Amniotic epithelial cell (primary cell): ENCODE measurements at regions not wholly inside any gene's neighbourhood (a gene's known extent, or its start where the extent isn't known, plus 50 kb on each side); places are given as distances from the start of the nearest gene placed in this dataset.
"Not testable (repeated sequence)": the region's sequence is repeated elsewhere in the genome, so short reads cannot be mapped to it uniquely, and the experiment has no call there.

Source experiments
- DNase-seq: peaks from one replicate; pipeline ENCODE4 v3.0.0-alpha.2; 2010; ENCODE audit warnings: low read depth

GRCh38 chrX:3435916-3436315 lies 89.5 kb upstream of the MXRA5 start:
- not testable (repeated sequence) for DNase-seq

DNA sequence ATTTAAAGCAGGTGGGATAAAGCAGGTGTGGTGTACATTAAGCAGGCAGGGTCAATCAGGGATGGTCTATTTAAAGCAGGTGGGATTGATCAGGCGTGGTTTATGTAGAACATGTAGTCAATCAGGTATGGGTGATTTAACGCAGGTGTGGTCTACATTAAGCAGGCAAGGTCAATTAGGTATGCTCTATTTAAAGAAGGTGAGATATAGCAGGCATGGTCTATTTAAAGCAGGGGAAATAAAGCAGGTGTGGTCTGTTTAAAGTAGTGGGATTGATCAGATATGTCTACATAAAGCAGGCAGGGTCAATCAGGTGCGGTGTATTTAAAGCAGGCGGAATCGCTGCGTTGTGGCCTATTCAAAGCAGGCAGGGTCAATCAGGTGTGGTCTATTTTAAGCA lies 88.6 kb upstream of the MXRA5 start:
- no peak for DNase-seq

DNA sequence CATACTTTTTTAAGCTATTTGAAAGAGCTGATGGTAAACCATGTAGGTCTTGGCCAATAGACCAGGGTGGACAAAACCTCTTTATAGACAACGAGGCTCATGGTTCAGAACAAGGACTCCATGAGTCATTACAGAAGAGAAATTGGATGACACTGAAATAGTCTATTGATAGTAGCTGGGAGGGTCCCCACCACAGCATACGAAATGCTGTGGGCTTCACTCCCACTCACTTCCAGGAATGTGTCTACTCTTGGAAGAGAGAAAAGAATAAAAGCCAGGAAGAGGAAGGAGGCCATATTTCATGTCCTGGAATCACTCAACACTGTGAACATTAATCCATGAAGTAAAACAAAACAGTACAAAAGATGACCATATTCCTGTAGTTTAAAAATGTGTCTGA lies 82.3 kb upstream of the MXRA5 start:
- no peak for DNase-seq

DNA sequence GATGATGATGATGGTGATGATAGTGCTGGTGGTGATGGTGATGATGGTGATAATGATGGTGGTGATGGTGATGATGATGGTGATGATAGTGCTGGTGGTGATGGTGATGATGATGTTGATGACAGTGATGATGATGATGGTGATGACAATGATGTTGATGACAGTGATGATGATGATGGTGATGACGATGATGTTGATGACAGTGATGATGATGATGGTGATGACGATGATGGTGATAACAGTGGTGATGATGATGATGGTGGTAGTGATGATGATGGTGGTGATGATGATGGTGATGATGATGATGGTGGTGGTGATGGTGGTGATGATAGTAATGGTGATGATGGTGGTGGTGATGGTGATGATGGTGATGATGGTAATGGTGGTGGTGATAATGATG lies 80.1 kb upstream of the MXRA5 start:
- no peak for DNase-seq

GRCh38 chrX:3425031-3425430 lies 78.6 kb upstream of the MXRA5 start:
- no peak for DNase-seq

DNA sequence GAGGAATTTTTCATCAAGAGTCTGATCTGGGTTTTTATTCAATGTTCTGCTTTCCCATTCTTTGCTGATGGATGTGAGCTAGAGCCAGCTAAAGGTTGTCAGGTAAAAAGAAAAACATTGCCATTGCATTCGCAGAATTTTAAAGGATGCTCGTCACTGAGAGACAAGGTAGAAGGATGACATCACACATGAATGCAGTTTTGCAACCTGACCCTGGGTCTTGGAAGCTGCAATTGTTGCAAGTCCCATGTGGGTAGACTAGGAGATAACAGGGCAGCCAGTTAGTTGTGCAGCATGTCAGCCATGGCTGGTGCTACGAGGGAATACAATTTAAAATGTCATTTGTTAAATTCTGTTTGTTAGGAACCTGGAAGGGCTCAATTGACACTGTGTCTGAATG lies 73.9 kb upstream of the MXRA5 start:
- DNase-seq: no peak

DNA sequence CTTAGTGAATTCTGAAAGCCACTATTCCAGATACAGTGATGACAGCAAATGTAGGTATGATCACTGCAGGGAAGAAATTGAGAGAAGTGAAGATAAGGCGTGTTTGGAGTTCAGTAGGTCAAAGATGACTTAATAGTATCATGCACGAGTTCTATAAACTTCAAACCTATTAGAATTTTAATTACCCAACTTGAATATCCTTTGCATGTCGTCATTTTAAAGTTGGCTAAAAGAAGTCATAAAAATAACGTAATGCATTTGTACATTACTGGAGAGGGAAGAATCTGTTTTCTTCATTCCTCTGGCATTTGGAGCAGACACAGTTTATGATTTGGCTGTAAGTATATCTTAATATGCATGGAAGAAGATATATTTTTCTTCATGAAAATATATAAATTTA lies 68.6 kb upstream of the MXRA5 start:
- DNase-seq: peak; percentile 1

DNA sequence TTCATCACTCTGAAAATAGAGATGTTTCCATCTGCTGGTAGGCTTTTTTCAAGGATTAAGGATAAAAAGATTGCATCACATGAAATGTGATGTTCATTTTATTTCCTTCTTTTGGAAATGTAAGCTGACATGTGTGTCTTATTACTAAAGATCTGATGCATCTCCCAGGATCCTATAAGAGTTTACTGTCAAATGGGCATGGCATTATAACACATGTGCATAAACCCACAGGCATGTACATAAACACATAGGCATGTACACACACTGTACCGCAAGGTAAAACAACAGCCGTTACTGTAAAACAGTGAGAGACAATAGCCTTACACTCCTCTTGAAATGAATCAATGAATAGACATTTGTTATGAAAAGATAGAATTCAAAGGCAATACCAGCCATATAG lies 65.2 kb upstream of the MXRA5 start:
- DNase-seq: not testable (repeated sequence)

DNA sequence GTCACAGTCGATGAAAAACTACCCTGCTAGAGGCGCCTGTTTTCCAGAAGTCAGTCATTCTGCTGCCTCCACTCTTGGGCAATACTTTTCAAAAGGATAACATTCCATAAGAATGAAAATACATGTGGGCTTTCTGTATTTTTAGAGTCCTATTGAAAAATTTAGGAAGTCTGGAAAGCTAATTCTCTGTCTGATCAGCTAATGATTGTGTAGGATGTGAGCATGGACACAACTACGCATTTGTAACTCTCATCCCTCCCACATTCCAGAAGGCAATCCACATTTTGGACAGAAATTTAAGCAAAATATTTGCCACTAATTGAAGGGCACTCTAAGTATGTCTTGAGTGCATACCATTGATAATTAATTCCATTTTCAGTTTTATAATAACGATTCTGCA lies 63.5 kb upstream of the MXRA5 start:
- DNase-seq: not testable (repeated sequence)

GRCh38 chrX:3407781-3408180 lies 61.3 kb upstream of the MXRA5 start:
- DNase-seq: no peak

GRCh38 chrX:3407121-3407520 lies 60.7 kb upstream of the MXRA5 start:
- DNase-seq: no peak

DNA sequence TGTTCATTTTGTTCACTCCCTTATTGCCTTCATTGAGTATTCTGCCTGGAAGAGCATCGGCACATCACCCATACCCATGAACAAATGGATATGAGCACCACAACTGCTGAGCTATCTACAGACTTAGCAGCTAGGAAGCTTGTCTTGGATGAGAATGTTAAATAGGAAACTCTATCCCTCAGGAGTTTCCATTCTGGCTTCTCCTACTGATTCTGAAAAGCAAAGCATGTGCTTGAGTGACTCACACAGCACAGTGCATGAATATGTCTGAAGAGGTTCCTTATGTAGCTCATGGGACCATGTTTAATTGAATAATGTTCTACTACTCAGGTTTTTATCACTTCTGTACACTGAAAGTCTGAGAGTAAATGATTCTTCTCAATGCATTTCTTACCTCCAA lies 57.3 kb upstream of the MXRA5 start:
- no peak for DNase-seq
